ENCODE measurements at regions not wholly inside any gene's neighbourhood (a gene's known extent, or its start where the extent isn't known, plus 50 kb on each side); places are given as distances from the start of the nearest gene placed in this dataset.

- WGBS: 94% methylated on average over 3 of the region's 3 CpGs
- H3K36me3 ChIP-seq (ENCODE audit: control insufficient read depth in 4 of 4, insufficient read depth in 3 of 4, low read depth in 1 of 4, low read length in 3 of 4): no peaks in the 10 kb centered on the region
- H3K4me3 ChIP-seq (ENCODE audit: low read depth in 1 of 3, low read length in 3 of 3): no peak overlapping the region
- no peak for DNase-seq (ENCODE audit: low spot score)
- no peaks in the 10 kb centered on the region for H3K27me3 ChIP-seq (ENCODE audit: control insufficient read depth in 4 of 4, insufficient read depth in 4 of 4, low read length in 3 of 4)
- TF ChIP-seq FOXA2 (IDR thresholded peaks at IDR 0.05) (no peak), CTCF (IDR thresholded peaks at IDR 0.05; ENCODE audit: low read depth, low read length, missing input control) (no peak), SP1 (IDR thresholded peaks at IDR 0.05) (no peak), TAF1 (conservative IDR thresholded peaks at IDR 0.05) (no peak), RAD21 (IDR thresholded peaks at IDR 0.05) (no peak), MAX (IDR thresholded peaks at IDR 0.05) (no peak), ATF3 (IDR thresholded peaks at IDR 0.05) (no peak), EGR1 (IDR thresholded peaks at IDR 0.05; ENCODE audit: low read depth in 2 of 2) (no peak), HNF4A (conservative IDR thresholded peaks at IDR 0.05) (no peak), NR2F2 (IDR thresholded peaks at IDR 0.05) (no peak), HNF4G (IDR thresholded peaks at IDR 0.05) (no peak), REST (IDR thresholded peaks at IDR 0.05) (no peak), JUND (IDR thresholded peaks at IDR 0.05) (no peak), ZBTB33 (IDR thresholded peaks at IDR 0.05) (no peak), YY1 (IDR thresholded peaks at IDR 0.05) (no peak)
- H3K9ac ChIP-seq (ENCODE audit: low read depth in 1 of 2, low read length in 2 of 2): no peak overlapping the region
- H3K27ac ChIP-seq (ENCODE audit: low read depth in 1 of 2, low read length in 2 of 2): no peak overlapping the region
- H3K4me1 ChIP-seq (ENCODE audit: control insufficient read depth in 4 of 4, insufficient read depth in 4 of 4, low read length in 3 of 4): no peaks in the 10 kb centered on the region
- H3K9me3 ChIP-seq (ENCODE audit: control insufficient read depth in 4 of 4, low read length in 3 of 4): no peaks in the 10 kb centered on the region
Observed at GRCh38 chr20:52305024-52305645, 113.6 kb upstream of the ZFP64 start.
